ENCODE measurements at regions not wholly inside any gene's neighbourhood (a gene's known extent, or its start where the extent isn't known, plus 50 kb on each side); places are given as distances from the start of the nearest gene placed in this dataset.

DNA sequence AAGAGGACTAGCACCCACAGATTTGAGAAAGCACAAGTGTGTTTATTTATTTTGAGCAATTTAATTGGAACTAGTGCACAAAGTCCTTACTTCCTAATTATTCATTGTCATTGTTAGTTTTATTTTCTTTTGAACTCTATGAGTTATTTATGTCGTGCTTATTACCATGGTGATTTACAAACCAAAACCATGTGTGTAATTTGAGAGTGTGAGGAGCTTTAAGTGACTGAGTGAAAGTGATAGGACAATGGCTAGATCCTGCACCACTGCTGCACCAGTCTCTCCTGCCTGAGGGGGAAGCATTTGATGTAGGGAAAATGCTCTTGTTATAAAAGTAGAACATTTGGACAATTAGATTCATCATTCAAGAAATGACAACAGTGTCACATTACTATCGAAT, 172.3 kb upstream of the KLF12 start:
- H3K4me3 Mint-ChIP-seq: no peak overlapping the region
- H3K27ac Mint-ChIP-seq: no peak overlapping the region
- H3K36me3 Mint-ChIP-seq: peaks cover 8% of the 10 kb centered on the region
- no peaks in the 10 kb centered on the region for H3K9me3 Mint-ChIP-seq
- no peak for DNase-seq
- H3K4me1 Mint-ChIP-seq: peaks cover 12% of the 10 kb centered on the region
- H3K27me3 Mint-ChIP-seq: no peaks in the 10 kb centered on the region

DNA sequence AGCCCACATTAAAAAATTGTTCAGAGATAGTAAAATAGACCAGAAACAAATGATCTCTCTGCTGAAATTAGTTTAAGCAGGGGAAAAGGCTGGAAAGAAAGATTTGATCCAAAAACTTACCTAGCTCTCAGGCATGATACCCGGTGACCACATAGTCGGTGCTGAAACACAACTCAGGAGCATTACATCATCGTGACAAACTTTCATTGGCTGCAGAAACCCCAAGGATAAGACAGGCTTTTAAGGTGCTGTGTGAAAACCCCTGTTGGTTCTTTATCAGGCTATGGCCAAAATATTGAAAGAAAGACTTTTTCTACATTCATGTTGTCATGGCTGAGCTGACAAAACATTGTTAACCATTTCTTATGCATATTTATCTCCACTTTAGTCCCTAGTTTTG, 171.7 kb upstream of the KLF12 start:
- Mint-ChIP-seq H3K27me3 (no peaks in the 10 kb centered on the region), H3K4me1 (peaks cover 12% of the 10 kb centered on the region), H3K36me3 (peaks cover 8% of the 10 kb centered on the region), H3K9me3 (no peaks in the 10 kb centered on the region), H3K4me3 (no peak overlapping the region), H3K27ac (no peak overlapping the region)
- no peak for DNase-seq

DNA sequence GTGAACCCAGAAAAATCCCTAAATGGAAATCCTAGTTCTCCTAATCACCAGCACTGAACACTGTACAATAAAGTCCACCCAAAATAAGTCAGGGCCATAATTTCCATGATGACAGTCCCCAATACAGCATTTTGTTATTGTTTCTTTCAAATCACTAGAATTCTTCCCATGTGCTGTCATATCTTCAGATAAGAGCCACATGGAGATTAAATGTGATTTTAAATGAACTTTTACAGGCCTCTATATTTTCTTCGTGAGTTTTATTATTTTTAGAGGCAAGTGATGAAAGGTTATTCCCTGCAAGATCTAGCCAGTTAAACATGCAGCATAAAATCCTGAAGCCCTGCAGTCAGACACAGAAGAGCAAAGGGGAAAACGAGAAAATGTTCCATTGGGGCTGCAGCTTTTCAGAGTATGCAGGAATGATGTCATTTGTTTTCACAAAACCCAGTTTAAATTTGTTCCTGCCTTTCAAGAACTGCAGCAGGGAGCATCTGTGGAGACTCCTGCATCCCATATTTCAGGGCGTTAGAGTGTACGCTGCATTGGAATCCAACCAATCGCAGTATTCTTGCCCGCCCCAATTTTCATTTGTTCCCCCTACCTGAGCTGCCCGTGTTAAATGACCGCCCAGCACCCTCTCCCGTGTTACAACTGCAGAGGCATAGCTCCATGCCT, 167.2 kb upstream of the KLF12 start:
- no peaks in the 10 kb centered on the region for H3K9me3 Mint-ChIP-seq
- H3K4me1 Mint-ChIP-seq: peaks cover 5% of the 10 kb centered on the region
- peaks cover 1% of the 10 kb centered on the region for H3K36me3 Mint-ChIP-seq
- no peaks in the 10 kb centered on the region for H3K27me3 Mint-ChIP-seq
- no peak overlapping the region for H3K4me3 Mint-ChIP-seq
- no peak for DNase-seq
- H3K27ac Mint-ChIP-seq: no peak overlapping the region

DNA sequence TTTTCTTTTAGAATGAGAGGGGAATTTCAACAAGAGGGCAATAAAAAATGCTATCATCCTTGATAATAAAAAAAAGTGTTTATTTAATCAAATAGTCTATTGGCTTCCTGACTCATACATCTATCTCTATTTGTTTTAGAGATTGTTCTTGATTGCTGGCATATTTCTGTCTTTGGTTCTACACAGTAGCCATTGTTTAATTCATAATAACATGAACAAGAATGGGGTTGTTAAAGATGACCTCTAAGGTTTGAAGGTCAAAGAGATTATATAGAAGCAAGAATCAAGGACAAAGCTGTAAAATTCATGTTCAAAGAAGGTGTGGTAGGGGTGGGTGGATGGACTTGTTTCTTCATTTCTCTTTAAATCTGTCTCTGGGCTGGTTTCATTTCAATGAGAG, 166.0 kb upstream of the KLF12 start:
- Mint-ChIP-seq H3K36me3 (peaks cover 1% of the 10 kb centered on the region), H3K9me3 (no peaks in the 10 kb centered on the region), H3K4me1 (no peaks in the 10 kb centered on the region), H3K4me3 (no peak overlapping the region), H3K27ac (no peak overlapping the region), H3K27me3 (no peaks in the 10 kb centered on the region)
- no peak for DNase-seq

DNA sequence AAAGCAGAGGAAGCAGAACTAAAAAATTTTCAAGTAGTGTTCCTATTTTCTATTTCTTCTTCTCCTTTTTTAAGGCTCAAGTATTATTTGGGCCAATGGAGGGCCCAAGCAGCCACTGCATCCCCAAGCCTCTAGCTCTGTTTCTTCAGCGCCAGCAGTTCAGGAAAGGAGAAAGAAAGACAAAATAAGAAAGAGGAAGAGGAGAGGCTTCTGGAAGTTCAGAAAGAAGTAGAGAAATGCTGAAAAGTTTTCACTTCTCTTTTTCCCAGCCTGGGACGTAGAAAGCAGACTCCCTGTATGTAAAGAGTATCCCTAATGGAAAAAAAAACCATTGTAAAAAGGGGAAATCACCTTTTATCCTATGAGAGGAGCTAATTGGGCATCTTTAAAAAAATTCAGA, 165.5 kb upstream of the KLF12 start:
- no peak overlapping the region for H3K27ac Mint-ChIP-seq
- H3K4me1 Mint-ChIP-seq: no peaks in the 10 kb centered on the region
- H3K4me3 Mint-ChIP-seq: no peak overlapping the region
- DNase-seq: no peak
- H3K36me3 Mint-ChIP-seq: peaks cover 1% of the 10 kb centered on the region
- no peaks in the 10 kb centered on the region for H3K9me3 Mint-ChIP-seq
- no peaks in the 10 kb centered on the region for H3K27me3 Mint-ChIP-seq

DNA sequence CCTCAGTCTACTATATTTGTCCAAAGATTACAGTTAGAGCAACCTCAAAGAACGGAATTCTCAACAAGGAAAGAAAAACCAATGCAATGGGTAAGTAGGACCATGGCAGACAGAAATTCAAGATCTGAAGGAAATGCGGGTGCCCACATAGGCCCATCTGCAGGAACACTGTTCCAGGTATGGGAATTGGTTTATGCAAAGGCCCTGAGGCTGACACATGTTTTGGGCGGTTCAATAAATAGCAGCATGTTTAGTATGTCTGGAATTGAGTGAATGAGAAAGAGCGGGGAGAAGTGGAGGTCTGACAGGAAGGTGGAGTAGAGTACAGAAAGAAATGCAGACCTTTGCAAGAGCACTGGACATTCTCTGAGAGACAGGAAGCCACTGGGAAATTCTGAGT, 164.7 kb upstream of the KLF12 start:
- Mint-ChIP-seq H3K4me1 (no peaks in the 10 kb centered on the region), H3K27ac (no peak overlapping the region), H3K36me3 (peaks cover 1% of the 10 kb centered on the region), H3K27me3 (no peaks in the 10 kb centered on the region), H3K4me3 (no peak overlapping the region), H3K9me3 (no peaks in the 10 kb centered on the region)
- no peak for DNase-seq

DNA sequence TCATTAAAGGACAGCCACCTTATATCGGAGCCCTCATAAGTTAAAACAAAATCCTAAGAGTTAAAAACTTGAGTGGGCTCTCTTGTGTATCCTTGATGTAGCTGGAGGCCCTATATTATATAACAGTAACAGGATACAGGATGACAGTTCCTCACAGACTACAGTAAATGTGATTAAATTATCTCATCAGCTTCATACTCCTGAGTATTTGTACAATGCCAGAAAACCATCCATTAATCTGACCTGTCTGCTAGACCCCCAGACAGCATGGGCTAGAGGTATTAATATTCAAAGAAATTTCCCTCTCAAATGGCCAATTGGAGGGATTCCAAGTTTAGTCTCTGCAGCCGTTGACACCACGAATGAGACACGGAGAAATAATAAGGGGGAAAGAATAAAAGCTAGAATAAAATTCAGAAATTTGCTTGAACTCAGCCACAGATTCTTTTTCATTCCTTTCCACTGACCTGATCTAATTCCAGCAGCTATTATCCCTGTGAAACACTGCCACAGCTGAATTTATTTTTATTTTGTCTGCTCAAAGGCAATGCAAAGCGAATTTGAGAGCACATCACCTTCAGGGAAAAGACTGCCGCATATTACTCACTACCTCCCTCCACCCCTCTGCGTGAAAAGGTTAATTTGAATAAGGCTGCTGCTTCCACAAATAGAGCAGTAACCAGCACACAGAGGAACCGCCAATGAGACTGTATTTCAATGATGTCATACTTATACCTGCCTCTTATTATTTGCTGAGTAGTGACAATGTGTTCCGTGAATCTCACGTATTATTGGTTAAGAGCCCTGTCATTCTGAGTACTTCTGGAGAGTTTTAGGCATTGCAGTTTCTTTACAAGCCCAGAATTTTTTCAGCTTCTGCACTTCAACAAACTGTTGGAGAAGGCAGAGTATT, 155.9 kb upstream of the KLF12 start:
- Mint-ChIP-seq H3K4me3 (peak overlapping the region; percentile 62), H3K9me3 (no peaks in the 10 kb centered on the region), H3K27ac (peak overlapping the region; percentile 72), H3K4me1 (peaks cover 48% of the 10 kb centered on the region), H3K27me3 (no peaks in the 10 kb centered on the region), H3K36me3 (no peaks in the 10 kb centered on the region)
- DNase-seq: peak; percentile 57

DNA sequence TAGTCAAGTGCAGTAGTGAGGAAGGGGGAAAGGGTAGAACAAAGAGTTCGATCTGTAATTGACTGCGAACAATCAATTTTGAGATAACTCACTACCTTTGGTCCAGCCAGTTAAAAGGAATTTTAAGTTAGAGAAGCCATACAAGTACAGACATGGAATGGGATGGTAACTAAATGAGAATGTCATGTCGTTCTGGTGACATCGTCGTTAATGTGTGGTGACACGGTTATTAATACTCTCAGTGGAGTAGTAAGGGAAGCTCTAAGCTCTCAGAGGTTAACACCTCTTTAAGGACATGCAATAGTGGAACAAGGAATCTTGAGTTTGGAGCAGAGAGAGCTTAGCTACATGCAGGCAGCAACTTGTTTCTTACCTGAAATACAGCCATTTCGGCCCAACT, 154.9 kb upstream of the KLF12 start:
- Mint-ChIP-seq H3K36me3 (no peaks in the 10 kb centered on the region), H3K4me1 (peaks cover 58% of the 10 kb centered on the region), H3K27ac (no peak overlapping the region), H3K9me3 (no peaks in the 10 kb centered on the region), H3K4me3 (no peak overlapping the region), H3K27me3 (no peaks in the 10 kb centered on the region)
- no peak for DNase-seq

DNA sequence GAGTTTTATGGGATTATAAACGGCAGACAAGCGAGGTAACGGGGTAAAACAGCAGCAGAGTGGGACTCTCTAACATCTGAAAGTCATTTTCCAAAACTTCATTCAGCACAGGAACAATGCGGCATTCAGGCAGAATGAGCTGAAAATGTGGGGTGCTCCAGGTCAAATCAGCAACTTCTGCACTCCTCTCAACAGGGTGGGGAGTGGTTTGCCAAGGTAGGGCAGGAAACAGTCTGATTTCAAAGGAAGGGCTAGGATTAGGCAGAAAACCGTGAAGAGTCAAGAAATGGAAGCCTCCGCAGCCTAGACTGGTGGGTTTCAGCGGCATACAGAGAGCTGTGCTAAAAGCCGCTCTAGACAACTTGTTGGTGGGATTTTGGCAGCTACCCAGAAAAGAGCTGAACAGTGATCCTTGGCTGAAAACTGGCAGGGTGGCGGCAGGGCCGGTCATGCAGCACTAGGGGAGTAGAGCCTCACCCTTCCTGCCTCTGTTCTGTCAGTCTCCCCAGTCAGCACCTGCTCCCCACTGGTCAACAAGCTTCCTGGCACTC, 154.2 kb upstream of the KLF12 start:
- Mint-ChIP-seq H3K9me3 (no peaks in the 10 kb centered on the region), H3K27ac (peak overlapping the region; percentile 82), H3K27me3 (no peaks in the 10 kb centered on the region), H3K4me3 (peak overlapping the region; percentile 79), H3K4me1 (peaks cover 59% of the 10 kb centered on the region), H3K36me3 (no peaks in the 10 kb centered on the region)
- DNase-seq: peak; percentile 23

DNA sequence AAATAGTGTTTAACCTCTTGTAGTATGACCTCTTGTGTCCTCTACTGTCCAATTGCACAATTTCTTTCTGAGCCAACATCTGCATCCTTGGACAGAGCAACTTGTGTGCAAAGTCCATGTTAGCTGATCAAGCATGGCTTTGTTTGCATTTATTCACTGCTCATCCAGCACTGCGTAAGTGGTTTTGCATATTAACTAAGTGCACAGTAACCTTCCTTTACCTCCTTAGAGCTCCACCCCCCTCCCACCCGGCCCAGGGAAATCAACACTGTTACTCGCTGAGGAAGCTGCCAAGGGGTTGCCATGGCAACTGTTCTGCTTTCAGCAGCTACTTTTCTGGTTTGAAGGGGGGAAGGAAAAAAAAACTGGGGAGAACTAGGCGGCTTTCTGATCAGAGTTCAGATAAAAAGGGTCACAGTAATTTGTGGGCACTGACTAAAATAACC, 153.5 kb upstream of the KLF12 start:
- H3K27me3 Mint-ChIP-seq: no peaks in the 10 kb centered on the region
- H3K4me3 Mint-ChIP-seq: peak overlapping the region; percentile 79
- H3K36me3 Mint-ChIP-seq: no peaks in the 10 kb centered on the region
- H3K27ac Mint-ChIP-seq: peak overlapping the region; percentile 82
- H3K4me1 Mint-ChIP-seq: peaks cover 59% of the 10 kb centered on the region
- H3K9me3 Mint-ChIP-seq: no peaks in the 10 kb centered on the region
- DNase-seq: peak; percentile 81

DNA sequence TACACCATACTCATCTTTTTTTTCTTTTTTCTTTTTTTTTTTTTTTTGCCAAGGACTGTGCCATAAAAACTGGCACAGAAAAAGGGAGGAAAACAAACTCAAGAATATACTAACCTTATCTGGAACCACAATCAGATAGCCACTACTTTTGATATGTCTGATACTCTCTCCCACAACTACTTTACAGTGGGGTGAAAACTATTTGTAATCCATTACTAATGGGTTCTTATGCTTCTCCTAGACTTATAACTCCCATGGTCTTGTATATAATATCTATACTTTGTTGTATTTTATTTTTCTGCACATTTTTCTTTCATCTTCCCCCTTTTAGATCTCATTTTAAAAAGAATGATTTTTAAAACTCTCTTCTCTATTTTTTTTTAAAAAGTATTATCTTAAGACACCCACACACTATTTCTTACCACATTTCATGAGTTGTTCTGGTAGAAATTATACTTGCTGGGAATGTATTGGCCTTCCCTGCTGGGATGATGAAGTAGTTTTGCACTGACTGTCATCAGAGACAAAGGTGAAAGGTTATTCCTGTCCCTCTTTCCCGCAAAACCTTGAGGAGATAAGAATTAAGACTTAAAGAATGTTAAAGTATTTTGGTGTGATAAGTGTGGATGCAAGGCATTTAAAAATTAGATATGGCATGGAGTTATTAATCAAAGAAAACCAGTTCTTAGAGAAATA, 146.7 kb upstream of the KLF12 start:
- peaks cover 6% of the 10 kb centered on the region for H3K36me3 Mint-ChIP-seq
- no peaks in the 10 kb centered on the region for H3K27me3 Mint-ChIP-seq
- no peak overlapping the region for H3K4me3 Mint-ChIP-seq
- no peak for DNase-seq
- peaks cover 1% of the 10 kb centered on the region for H3K9me3 Mint-ChIP-seq
- peaks cover 39% of the 10 kb centered on the region for H3K4me1 Mint-ChIP-seq
- H3K27ac Mint-ChIP-seq: no peak overlapping the region

DNA sequence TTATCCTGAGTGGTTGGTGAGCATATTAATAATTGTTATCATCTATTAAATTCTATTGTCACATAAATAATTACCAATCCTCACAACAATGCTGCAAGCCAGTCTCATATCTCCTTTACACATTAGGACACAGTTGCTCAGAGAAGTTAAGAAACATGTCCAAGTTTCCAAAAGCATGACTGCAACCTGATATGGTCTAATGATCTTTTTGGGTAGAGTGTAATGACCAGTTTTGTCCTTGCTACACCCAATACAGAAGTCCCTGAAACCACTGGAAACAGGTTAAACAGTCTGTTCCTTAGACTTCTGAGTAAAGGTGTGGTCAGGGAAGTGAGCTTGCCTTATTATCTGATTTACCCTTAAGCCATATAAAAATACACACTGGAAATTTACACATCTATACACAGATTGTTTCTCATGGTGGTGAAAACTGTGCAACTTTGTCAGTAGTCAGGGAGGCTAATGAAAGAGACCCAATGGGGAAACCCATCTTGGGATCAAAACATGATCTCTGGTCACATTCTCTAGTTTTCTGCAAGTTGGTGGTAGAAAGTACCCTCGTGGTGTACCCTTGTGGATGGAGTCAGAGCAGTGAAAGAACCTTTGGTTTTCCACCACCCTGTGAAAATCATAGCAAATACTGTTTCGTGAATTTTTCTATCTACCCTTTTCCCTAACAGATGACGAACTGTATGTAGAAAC, 146.0 kb upstream of the KLF12 start:
- Mint-ChIP-seq H3K27ac (no peak overlapping the region), H3K27me3 (no peaks in the 10 kb centered on the region), H3K9me3 (peaks cover 1% of the 10 kb centered on the region), H3K4me3 (no peak overlapping the region), H3K36me3 (peaks cover 7% of the 10 kb centered on the region), H3K4me1 (peaks cover 37% of the 10 kb centered on the region)
- peak; percentile 16 for DNase-seq

DNA sequence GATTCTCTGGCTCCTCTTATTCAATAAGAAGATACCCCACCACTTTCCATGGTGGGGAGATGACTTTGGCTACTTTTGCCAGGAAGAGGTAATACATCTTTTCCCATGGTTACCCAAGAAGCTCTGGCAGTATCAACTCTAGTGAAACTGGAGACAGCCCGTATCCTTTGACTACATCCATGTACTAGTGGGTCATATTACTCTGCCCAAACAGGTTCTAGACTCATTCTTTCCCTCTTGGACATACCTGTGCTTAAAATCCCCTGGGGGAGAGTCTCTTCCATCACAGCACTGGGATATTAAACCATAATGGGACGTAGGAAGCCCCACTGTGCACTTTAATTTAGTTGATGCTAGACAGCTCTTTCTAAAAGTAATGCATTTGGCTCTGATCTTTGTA, 144.7 kb upstream of the KLF12 start:
- H3K9me3 Mint-ChIP-seq: peaks cover 1% of the 10 kb centered on the region
- no peak overlapping the region for H3K4me3 Mint-ChIP-seq
- H3K4me1 Mint-ChIP-seq: peaks cover 33% of the 10 kb centered on the region
- H3K27me3 Mint-ChIP-seq: no peaks in the 10 kb centered on the region
- no peak overlapping the region for H3K27ac Mint-ChIP-seq
- peaks cover 7% of the 10 kb centered on the region for H3K36me3 Mint-ChIP-seq
- DNase-seq: no peak

DNA sequence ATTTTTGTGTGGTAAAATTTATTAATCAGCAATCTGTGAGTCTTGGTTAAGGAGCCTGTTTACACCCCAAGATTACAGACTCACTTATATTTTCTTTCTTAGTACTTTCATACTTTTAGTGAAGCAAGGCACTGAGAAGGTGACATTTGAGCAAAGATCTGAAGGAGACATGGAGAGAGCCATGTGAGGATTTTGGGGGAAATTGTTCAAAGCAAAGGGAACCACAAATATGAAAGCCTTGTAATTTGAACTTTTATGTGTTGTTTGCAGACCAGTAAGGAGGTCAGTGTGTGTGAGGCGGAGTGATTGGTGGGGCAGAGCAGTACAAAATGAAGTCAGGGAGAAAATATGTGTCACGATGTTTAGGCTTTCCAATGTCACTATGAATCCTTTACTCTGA, 140.7 kb upstream of the KLF12 start:
- H3K4me3 Mint-ChIP-seq: no peak overlapping the region
- H3K4me1 Mint-ChIP-seq: peaks cover 19% of the 10 kb centered on the region
- no peak overlapping the region for H3K27ac Mint-ChIP-seq
- no peak for DNase-seq
- H3K36me3 Mint-ChIP-seq: peaks cover 17% of the 10 kb centered on the region
- no peaks in the 10 kb centered on the region for H3K27me3 Mint-ChIP-seq
- H3K9me3 Mint-ChIP-seq: peaks cover 12% of the 10 kb centered on the region

All from activated naive CD8-positive, alpha-beta T cell treated with anti-CD3 and anti-CD28 coated beads for 36 hours (primary cell).